Astrocyte of the spinal cord (primary cell): ENCODE measurements at regions not wholly inside any gene's neighbourhood (a gene's known extent, or its start where the extent isn't known, plus 50 kb on each side); places are given as distances from the start of the nearest gene placed in this dataset.

ENCODE experiments used
- DNase-seq: peaks from one replicate; pipeline ENCODE4 v3.0.0; 2011; ENCODE audit warnings: low read depth, low spot score
- H3K4me3 ChIP-seq: 2 replicates; pipeline ENCODE4 v1.5.1; 2011; ENCODE audit warnings: low read depth, mild to moderate bottlenecking, low read length, moderate library complexity
- CTCF ChIP-seq: IDR thresholded peaks from 2 replicates; pipeline ENCODE4 v1.5.1; 2012; ENCODE audit warnings: low read depth, mild to moderate bottlenecking, low read length, inconsistent platforms
- in situ Hi-C: cut with HindIII; loops from 2 replicates; pipeline ENCODE4 v1.10.0; 2017; ENCODE audit warnings: low sequenced_read_pairs

GRCh38 chr20:4341804-4342485 lies 92.9 kb upstream of the ADRA1D start:
- peak; percentile 68 for DNase-seq
- in situ Hi-C loops, result no loop called here
- TF ChIP-seq CTCF, result no peak
- no peak overlapping the region for H3K4me3 ChIP-seq

DNA sequence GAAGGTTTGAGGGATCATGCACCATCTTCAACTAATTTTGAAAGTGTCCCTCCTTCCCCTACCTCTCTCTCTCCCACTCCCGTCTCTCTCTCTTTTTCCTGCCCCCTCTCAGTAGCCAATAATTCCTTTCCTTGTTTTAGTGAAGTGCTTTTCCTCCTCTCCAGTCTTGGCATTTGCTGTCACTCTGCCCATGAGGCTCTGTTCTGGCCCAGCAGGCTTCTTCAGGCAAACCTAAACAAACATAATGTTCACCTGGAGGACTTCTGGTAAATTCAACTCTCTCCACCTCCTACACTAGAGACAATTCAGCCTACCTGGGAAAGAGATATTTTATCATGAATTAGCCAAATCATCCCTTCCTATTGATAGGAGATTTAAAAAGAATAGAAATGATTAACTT lies 86.6 kb upstream of the ADRA1D start:
- no peak for TF ChIP-seq CTCF
- no peak for DNase-seq
- H3K4me3 ChIP-seq, result no peak overlapping the region
- in situ Hi-C loops, result no loop called here

DNA sequence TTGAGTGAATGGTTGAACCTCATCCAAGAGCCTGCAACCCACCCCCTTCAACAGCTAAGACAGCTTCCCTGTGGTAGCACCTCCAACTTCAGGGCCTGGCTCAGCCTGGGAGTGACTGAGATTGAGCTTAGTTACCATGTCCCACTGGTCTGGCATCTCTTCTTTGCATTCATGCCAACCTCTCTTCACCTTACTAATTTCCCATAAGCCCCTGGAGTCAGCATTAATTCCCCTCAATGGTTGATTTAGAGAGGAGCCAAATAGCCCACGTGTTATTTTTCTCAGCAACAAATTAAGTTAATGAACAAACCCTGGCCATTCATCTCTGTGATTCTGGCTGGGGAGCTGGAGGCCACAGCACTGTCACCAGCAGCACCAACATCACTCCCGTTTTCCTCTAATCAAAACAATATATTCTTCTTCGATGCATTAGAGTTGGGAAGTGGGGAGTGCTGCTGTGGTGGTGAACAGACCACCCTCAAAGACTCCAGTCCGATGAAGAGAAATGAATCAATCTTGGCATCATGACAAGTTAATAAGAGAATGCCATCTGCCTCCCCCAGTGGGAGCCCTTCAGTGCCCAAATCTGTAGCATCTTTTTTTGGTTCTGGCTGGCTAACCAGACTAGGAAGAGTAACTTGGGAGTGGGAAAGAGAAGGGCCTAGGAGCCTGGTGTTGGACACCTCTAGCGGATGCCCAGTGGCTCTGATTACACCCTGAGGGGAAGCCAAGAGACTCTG lies 83.2 kb upstream of the ADRA1D start:
- in situ Hi-C loops, result no loop called here
- no peak for TF ChIP-seq CTCF
- no peak for DNase-seq
- H3K4me3 ChIP-seq, result no peak overlapping the region

GRCh38 chr20:4330011-4330410 lies 80.9 kb upstream of the ADRA1D start:
- no peak overlapping the region for H3K4me3 ChIP-seq
- in situ Hi-C loops, result no loop called here
- TF ChIP-seq CTCF, result no peak
- no peak for DNase-seq

DNA sequence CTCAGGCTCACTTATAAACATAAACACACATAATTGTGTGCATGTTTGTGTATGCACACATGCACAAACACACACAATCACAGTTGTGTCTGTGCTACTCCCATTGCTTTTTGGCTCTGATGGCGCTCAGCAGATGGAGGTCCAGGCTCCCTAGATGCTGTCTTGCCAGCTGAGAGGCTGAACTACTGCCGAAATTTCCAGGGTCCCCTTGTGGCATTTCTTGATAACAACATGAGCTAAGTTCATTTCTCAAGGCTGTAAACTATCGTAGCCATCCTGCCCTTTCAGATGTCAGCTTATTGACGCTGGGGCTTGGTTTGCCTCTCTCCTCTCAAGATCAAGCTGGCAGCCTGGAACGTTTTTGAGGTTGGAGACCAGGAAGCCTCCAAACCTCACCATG lies 80.1 kb upstream of the ADRA1D start:
- no peak for TF ChIP-seq CTCF
- DNase-seq, result no peak
- in situ Hi-C loops, result no loop called here

DNA sequence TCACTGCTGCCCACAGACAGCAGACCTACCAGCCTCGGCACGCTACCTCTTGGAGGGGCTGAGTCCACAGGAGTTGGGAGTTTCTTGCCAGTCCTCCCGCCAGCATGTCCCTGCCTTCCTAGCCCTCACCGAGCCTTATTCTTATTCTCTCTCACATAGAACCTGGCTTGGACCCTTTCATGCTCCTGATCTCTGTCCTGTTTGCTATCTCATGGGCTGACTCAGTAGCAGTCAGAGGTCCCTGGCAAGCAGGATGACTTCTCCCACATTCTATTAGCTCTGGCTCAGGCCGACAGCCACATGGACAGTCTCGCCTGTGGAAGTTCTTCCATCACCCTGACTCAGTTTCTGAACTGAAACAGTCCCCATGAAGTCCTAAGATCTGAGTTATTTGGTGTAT lies 79.5 kb upstream of the ADRA1D start:
- no peak overlapping the region for H3K4me3 ChIP-seq
- no peak for DNase-seq
- TF ChIP-seq CTCF, result no peak
- in situ Hi-C loops, result no loop called here

More for the DNA sequence above, 80.1 kb upstream of the ADRA1D start:
- H3K4me3 ChIP-seq, result no peak overlapping the region
